HFFc6 (cell line): ENCODE measurements at regions not wholly inside any gene's neighbourhood (a gene's known extent, or its start where the extent isn't known, plus 50 kb on each side); places are given as distances from the start of the nearest gene placed in this dataset.
"Not testable (repeated sequence)": the region's sequence is repeated elsewhere in the genome, so short reads cannot be mapped to it uniquely, and the experiment has no call there.

Experiments used
- DNase-seq: peaks from one replicate; pipeline ENCODE4 v3.0.0-alpha.2; 2018
- H3K27ac Mint-ChIP-seq: 2 replicates; pipeline ENCODE4 v1.8.0; 2020; ENCODE audit warnings: mild to moderate bottlenecking, mixed read lengths
- H3K27me3 Mint-ChIP-seq: 2 replicates; pipeline ENCODE4 v1.8.0; 2021; ENCODE audit warnings: mild to moderate bottlenecking, moderate library complexity, mixed read lengths; ENCODE audit not compliant: insufficient read depth
- H3K36me3 Mint-ChIP-seq: 2 replicates; pipeline ENCODE4 v1.8.0; 2021; ENCODE audit warnings: low read depth, mixed read lengths
- H3K4me1 Mint-ChIP-seq: 2 replicates; pipeline ENCODE4 v1.8.0; 2020; ENCODE audit warnings: low read depth, mixed read lengths
- H3K4me3 Mint-ChIP-seq: 2 replicates; pipeline ENCODE4 v1.8.0; 2020; ENCODE audit warnings: mild to moderate bottlenecking, moderate library complexity, mixed read lengths
- H3K9me3 Mint-ChIP-seq: 2 replicates; pipeline ENCODE4 v1.8.0; 2020; ENCODE audit warnings: mild to moderate bottlenecking, mixed read lengths
- TF ChIP-seq, protein P1 (sequence below): fragments of 200-600 bp; sonication (generic); IDR thresholded peaks from 2 replicates; pipeline ENCODE4 v1.5.0; 2021; ENCODE audit warnings: antibody characterized with exemption, mild to moderate bottlenecking

DNA sequence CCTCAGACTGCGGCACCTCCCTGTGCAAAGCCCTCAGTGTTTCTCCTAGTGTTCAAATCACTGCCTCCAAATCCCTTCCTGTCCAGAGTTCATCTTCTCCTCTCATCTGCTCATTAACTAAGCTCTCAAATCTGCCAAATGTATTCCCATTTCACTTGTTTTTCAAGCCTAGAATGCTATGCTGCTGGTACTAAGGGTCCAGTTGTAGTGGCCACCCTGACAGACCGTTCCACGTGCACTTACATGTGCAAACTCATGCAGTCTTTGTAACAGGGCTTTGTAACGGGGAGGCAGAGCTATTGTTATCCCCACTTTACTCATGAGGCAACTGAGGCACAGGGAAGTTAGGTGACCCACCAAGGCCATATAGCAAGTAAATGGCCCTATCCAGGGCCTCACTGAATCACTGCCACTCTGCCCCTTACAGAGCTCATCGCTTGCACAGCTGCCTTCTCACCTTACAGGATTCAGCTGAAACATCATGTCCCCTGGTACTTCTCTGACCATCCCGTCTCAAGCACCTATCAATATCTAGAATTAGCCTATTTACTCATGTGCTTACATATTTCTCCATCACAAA is 153.0 kb upstream of the PDE1C start:
- Mint-ChIP-seq H3K36me3 (peaks cover 4% of the 10 kb centered on the region; the same call in 1 of the 2 replicates), H3K27me3 (no peaks in the 10 kb centered on the region; the same call in 1 of the 2 replicates), H3K27ac (no peak overlapping the region), H3K4me3 (no peak overlapping the region), H3K4me1 (no peaks in the 10 kb centered on the region), H3K9me3 (peaks cover 17% of the 10 kb centered on the region; the same call in 1 of the 2 replicates)
- TF ChIP-seq, protein P1, sequence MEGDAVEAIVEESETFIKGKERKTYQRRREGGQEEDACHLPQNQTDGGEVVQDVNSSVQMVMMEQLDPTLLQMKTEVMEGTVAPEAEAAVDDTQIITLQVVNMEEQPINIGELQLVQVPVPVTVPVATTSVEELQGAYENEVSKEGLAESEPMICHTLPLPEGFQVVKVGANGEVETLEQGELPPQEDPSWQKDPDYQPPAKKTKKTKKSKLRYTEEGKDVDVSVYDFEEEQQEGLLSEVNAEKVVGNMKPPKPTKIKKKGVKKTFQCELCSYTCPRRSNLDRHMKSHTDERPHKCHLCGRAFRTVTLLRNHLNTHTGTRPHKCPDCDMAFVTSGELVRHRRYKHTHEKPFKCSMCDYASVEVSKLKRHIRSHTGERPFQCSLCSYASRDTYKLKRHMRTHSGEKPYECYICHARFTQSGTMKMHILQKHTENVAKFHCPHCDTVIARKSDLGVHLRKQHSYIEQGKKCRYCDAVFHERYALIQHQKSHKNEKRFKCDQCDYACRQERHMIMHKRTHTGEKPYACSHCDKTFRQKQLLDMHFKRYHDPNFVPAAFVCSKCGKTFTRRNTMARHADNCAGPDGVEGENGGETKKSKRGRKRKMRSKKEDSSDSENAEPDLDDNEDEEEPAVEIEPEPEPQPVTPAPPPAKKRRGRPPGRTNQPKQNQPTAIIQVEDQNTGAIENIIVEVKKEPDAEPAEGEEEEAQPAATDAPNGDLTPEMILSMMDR: no peak
- DNase-seq: no peak

DNA sequence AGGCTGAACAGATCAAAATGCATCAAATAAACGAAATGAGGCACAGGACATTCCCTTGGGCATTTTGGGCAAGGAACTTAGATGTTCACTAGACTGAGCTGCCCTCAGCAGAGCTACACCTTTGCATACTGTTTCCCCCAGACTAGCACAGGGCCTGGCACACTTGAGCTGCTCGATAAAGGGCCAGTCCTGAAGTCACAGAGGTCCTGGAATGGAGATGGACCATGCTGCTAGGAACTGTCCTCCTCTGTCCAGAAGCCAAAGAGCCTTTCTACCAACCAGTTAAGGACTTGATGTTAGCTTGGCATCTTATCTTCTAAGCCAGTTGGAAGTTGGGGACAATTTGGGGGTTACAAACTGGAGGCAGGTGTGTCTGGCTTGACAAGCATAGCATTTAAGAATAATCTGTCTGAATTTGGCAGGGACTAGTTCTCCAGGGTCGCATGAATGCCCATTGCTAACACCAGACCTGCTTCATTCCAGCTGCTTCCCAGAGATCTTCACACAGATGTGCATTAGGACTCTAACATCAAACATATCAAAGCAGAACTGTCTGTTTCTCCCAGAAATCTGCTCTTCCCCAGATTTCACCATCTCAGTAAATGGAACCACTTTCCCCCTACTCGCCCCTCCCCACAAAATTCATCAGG is 152.2 kb upstream of the PDE1C start:
- H3K4me3 Mint-ChIP-seq: no peak overlapping the region
- TF ChIP-seq, protein P1: no peak
- H3K36me3 Mint-ChIP-seq: peaks cover 2% of the 10 kb centered on the region; the same call in 1 of the 2 replicates
- H3K27ac Mint-ChIP-seq: no peak overlapping the region
- no peaks in the 10 kb centered on the region; the same call in 1 of the 2 replicates for H3K27me3 Mint-ChIP-seq
- no peak for DNase-seq
- H3K4me1 Mint-ChIP-seq: no peaks in the 10 kb centered on the region
- H3K9me3 Mint-ChIP-seq: peaks cover 9% of the 10 kb centered on the region; the same call in 1 of the 2 replicates

DNA sequence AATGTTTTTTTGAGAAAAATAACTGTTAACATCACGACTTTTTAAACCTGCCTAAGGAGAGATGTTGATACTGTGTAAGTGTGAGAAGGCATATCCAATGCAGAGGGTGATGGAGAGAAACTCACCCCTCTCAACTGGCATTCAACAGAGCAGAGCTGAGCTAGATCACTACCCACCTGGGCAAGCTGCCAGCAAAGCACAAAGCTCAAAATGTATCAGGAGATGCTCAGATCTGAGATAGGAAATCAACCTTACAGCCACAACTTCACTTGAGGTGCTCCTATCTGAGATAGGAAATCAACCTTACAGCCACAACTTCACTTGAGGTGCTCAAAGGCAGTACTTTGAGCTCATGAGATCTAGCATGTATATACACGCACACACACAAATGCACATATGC is 151.5 kb upstream of the PDE1C start:
- H3K4me3 Mint-ChIP-seq: no peak overlapping the region
- no peak overlapping the region for H3K27ac Mint-ChIP-seq
- TF ChIP-seq, protein P1: no peak
- H3K36me3 Mint-ChIP-seq: no peaks in the 10 kb centered on the region
- no peaks in the 10 kb centered on the region for H3K4me1 Mint-ChIP-seq
- H3K27me3 Mint-ChIP-seq: no peaks in the 10 kb centered on the region; the same call in 1 of the 2 replicates
- no peak for DNase-seq
- H3K9me3 Mint-ChIP-seq: peaks cover 7% of the 10 kb centered on the region; the same call in 1 of the 2 replicates

DNA sequence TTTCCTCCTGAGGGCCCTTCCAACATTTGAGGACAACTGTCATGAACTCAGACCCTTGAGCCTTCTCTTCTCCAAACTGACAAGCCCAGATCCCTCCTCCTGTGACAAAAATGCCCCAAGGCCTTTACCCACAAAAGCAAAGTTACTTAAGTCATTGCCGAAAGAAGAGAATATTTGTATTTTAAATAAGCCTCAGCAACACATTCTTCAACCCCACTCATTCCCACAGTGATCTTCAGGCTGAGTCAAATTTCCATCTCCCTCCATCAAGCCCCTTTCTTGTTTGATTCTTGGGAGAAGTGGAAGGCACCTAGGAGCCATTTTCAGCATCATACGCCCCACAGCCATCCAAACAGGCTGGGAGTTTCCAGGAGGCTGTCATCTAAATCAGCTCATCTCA is 150.8 kb upstream of the PDE1C start:
- Mint-ChIP-seq H3K27me3 (no peaks in the 10 kb centered on the region; the same call in 1 of the 2 replicates), H3K4me1 (no peaks in the 10 kb centered on the region), H3K9me3 (peaks cover 2% of the 10 kb centered on the region; the same call in 1 of the 2 replicates), H3K4me3 (no peak overlapping the region), H3K36me3 (no peaks in the 10 kb centered on the region), H3K27ac (no peak overlapping the region)
- TF ChIP-seq, protein P1: no peak
- no peak for DNase-seq

DNA sequence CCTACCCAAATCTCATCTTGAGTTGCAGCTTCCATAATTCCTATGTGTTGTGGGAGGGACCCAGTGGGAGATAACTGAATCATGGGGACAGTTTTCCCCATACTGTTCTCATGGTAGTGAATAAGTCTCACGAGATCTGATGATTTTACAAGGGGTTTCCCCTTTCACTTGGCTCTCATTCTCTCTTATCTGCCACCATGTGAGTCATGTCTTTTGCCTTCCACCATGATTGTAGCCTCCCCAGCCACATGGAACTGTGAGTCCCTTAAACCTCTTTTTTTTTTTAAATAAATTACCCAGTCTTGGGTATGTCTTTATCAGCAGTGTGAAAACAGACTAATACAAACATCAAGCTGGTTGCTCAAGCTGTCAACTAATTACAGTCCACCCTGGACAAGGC is 149.6 kb upstream of the PDE1C start:
- DNase-seq, H3K36me3 Mint-ChIP-seq, H3K27me3 Mint-ChIP-seq: not testable (repeated sequence)

DNA sequence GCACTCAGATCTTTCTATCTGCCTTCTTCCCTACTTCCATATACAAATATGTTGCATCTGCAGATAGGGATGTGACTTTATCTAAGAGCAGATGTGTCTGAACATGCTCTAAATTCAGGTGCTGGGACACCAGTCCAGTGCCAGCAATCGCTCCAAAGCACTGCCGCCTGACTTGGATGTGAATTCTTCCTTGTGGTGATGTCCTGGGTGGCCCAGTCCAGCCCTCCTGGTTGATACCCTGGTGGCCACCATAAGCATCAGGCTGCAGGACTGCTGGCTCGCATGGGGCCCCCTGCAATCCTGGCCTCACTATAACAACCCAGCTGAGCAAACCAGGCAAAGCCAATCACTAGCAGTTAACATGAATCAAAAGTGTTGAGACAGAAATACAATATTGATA is 149.2 kb upstream of the PDE1C start:
- H3K4me3 Mint-ChIP-seq: no peak overlapping the region
- H3K9me3 Mint-ChIP-seq: no peaks in the 10 kb centered on the region; the same call in 1 of the 2 replicates
- H3K4me1 Mint-ChIP-seq: no peaks in the 10 kb centered on the region
- H3K36me3 Mint-ChIP-seq: no peaks in the 10 kb centered on the region
- DNase-seq: no peak
- TF ChIP-seq, protein P1: no peak
- no peak overlapping the region for H3K27ac Mint-ChIP-seq
- H3K27me3 Mint-ChIP-seq: peaks cover 1% of the 10 kb centered on the region

More for the DNA sequence above, 149.6 kb upstream of the PDE1C start:
- not testable (repeated sequence) for H3K9me3 Mint-ChIP-seq, H3K27ac Mint-ChIP-seq, H3K4me3 Mint-ChIP-seq, H3K4me1 Mint-ChIP-seq
